ENCODE measurements at regions not wholly inside any gene's neighbourhood (a gene's known extent, or its start where the extent isn't known, plus 50 kb on each side); places are given as distances from the start of the nearest gene placed in this dataset.

- Histone ChIP-seq H3K27ac (no peak overlapping the region), H3K4me3 (no peak overlapping the region)
These were observed 372.7 kb upstream of the ZFHX3 start for GRCh38 chr16:73420676-73421075.

GRCh38 chr16:73420244-73420643 lies 372.3 kb upstream of the ZFHX3 start:
- Histone ChIP-seq H3K4me1 (peaks cover 0 to 6% (median 0%) of the 10 kb centered on the region in 4 donors), H3K9me3 (no peaks in the 10 kb centered on the region), H3K36me3 (no peaks in the 10 kb centered on the region), H3K27ac (no peak overlapping the region), H3K4me3 (no peak overlapping the region), H3K27me3 (no peaks in the 10 kb centered on the region)
- TF ChIP-seq CTCF (IDR thresholded peaks at IDR 0.05) (no peak), POLR2A (IDR thresholded peaks at IDR 0.05) (no peak)
- 36 to 42% methylated on average over 8 of the region's 8 CpGs for WGBS, 2 donors
- no peak for DNase-seq (ENCODE audit: low spot score in 2 of 2)

More at GRCh38 chr16:73420676-73421075, 372.7 kb upstream of the ZFHX3 start:
- no peak for DNase-seq (ENCODE audit: low spot score in 2 of 2)
- Histone ChIP-seq H3K4me1 (peaks cover 0 to 6% (median 0%) of the 10 kb centered on the region in 4 donors), H3K27me3 (no peaks in the 10 kb centered on the region), H3K36me3 (no peaks in the 10 kb centered on the region), H3K9me3 (no peaks in the 10 kb centered on the region)
- TF ChIP-seq POLR2A (IDR thresholded peaks at IDR 0.05) (no peak), EP300 (IDR thresholded peaks at IDR 0.05) (no peak), CTCF (IDR thresholded peaks at IDR 0.05) (no peak)
- 21 to 44% methylated on average over 7 of the region's 7 CpGs for WGBS, 2 donors

- H3K9me3 ChIP-seq = no peaks in the 10 kb centered on the region
- H3K27ac ChIP-seq = no peak overlapping the region
- H3K4me3 ChIP-seq = no peak overlapping the region
- H3K36me3 ChIP-seq = no peaks in the 10 kb centered on the region
- no peak for DNase-seq (ENCODE audit: low spot score in 2 of 2)
- 60 to 66% methylated on average over 6 of the region's 6 CpGs for WGBS, 2 donors
- TF ChIP-seq POLR2A (IDR thresholded peaks at IDR 0.05) (no peak), EP300 (IDR thresholded peaks at IDR 0.05) (no peak), CTCF (IDR thresholded peaks at IDR 0.05) (no peak)
- H3K27me3 ChIP-seq = no peaks in the 10 kb centered on the region
- peaks cover 0 to 6% (median 0%) of the 10 kb centered on the region in 4 donors for H3K4me1 ChIP-seq
These were observed 370.8 kb upstream of the ZFHX3 start for GRCh38 chr16:73418691-73419090.

- DNase-seq (ENCODE audit: low spot score in 2 of 2) = no peak
- Histone ChIP-seq H3K4me3 (no peak overlapping the region), H3K36me3 (no peaks in the 10 kb centered on the region), H3K4me1 (peaks cover 0 to 6% (median 0%) of the 10 kb centered on the region in 4 donors), H3K27ac (no peak overlapping the region), H3K9me3 (no peaks in the 10 kb centered on the region), H3K27me3 (no peaks in the 10 kb centered on the region)
- TF ChIP-seq CTCF (IDR thresholded peaks at IDR 0.05) = no peak
- no peak for TF ChIP-seq EP300 (IDR thresholded peaks at IDR 0.05)
- no peak for TF ChIP-seq POLR2A (IDR thresholded peaks at IDR 0.05)
- WGBS, 2 donors = 83 to 86% methylated on average over 8 of the region's 8 CpGs
These were observed 370.1 kb upstream of the ZFHX3 start for GRCh38 chr16:73418051-73418450.

- 28 to 42% methylated on average over 1 of the region's 1 CpG for WGBS, 2 donors
These were observed 367.4 kb upstream of the ZFHX3 start for GRCh38 chr16:73415286-73415685.

More at GRCh38 chr16:73415286-73415685, 367.4 kb upstream of the ZFHX3 start:
- TF ChIP-seq CTCF (IDR thresholded peaks at IDR 0.05) (no peak), POLR2A (IDR thresholded peaks at IDR 0.05) (no peak), EP300 (IDR thresholded peaks at IDR 0.05) (no peak)
- Histone ChIP-seq H3K27ac (no peak overlapping the region), H3K4me1 (no peaks in the 10 kb centered on the region), H3K36me3 (no peaks in the 10 kb centered on the region), H3K27me3 (no peaks in the 10 kb centered on the region), H3K9me3 (no peaks in the 10 kb centered on the region), H3K4me3 (no peak overlapping the region)
- DNase-seq (ENCODE audit: low spot score in 2 of 2) = no peak

All from tibial nerve (tissue), 4 donors.